ENCODE measurements at regions not wholly inside any gene's neighbourhood (a gene's known extent, or its start where the extent isn't known, plus 50 kb on each side); places are given as distances from the start of the nearest gene placed in this dataset.
"Not testable (repeated sequence)": the region's sequence is repeated elsewhere in the genome, so short reads cannot be mapped to it uniquely, and the experiment has no call there.

GRCh38 chr6:159521962-159522361, 171.1 kb downstream of the SOD2 start:
- Histone ChIP-seq H3K9me3 (no peaks in the 10 kb centered on the region), H3K27me3 (no peaks in the 10 kb centered on the region), H3K27ac (no peak overlapping the region), H3K36me3 (no peaks in the 10 kb centered on the region), H3K4me1 (no peaks in the 10 kb centered on the region), H3K4me3 (no peak overlapping the region)
- TF ChIP-seq POLR2A (IDR thresholded peaks at IDR 0.05), result no peak
- TF ChIP-seq CTCF (IDR thresholded peaks at IDR 0.05), result no peak
- TF ChIP-seq EP300 (IDR thresholded peaks at IDR 0.05; ENCODE audit: low read depth), result no peak
- no peak for TF ChIP-seq POLR2AphosphoS5 (IDR thresholded peaks at IDR 0.05)
- intact Hi-C loops (cut with DNase I; ENCODE audit: low total_unique reads), result no loop called here
- in situ Hi-C loops (cut with MboI; ENCODE audit: low pct_ligation_motif_present in 1 of 4, low pct_unique_long_range_greater_than_20kb in 1 of 4, low sequenced_read_pairs in 3 of 4), result no loop called here
- DNase-seq, result no peak

GRCh38 chr6:159520002-159520401, 173.0 kb downstream of the SOD2 start:
- Histone ChIP-seq H3K9me3 (no peaks in the 10 kb centered on the region), H3K4me3 (no peak overlapping the region), H3K27me3 (no peaks in the 10 kb centered on the region), H3K36me3 (no peaks in the 10 kb centered on the region), H3K4me1 (no peaks in the 10 kb centered on the region), H3K27ac (no peak overlapping the region)
- no peak for DNase-seq
- in situ Hi-C loops (cut with MboI; ENCODE audit: low pct_ligation_motif_present in 1 of 4, low pct_unique_long_range_greater_than_20kb in 1 of 4, low sequenced_read_pairs in 3 of 4) (no loop called here), intact Hi-C loops (cut with DNase I; ENCODE audit: low total_unique reads) (no loop called here)
- TF ChIP-seq EP300 (IDR thresholded peaks at IDR 0.05; ENCODE audit: low read depth) (no peak), POLR2A (IDR thresholded peaks at IDR 0.05) (no peak), CTCF (IDR thresholded peaks at IDR 0.05) (no peak), POLR2AphosphoS5 (IDR thresholded peaks at IDR 0.05) (no peak)

GRCh38 chr6:159515811-159516210, 177.2 kb downstream of the SOD2 start:
- H3K4me3 ChIP-seq; H3K36me3 ChIP-seq; H3K9me3 ChIP-seq; intact Hi-C loops (cut with DNase I; ENCODE audit: low total_unique reads); in situ Hi-C loops (cut with MboI; ENCODE audit: low pct_ligation_motif_present in 1 of 4, low pct_unique_long_range_greater_than_20kb in 1 of 4, low sequenced_read_pairs in 3 of 4); DNase-seq; H3K27ac ChIP-seq; H3K4me1 ChIP-seq; H3K27me3 ChIP-seq: not testable (repeated sequence)
- 86 to 100% methylated on average over 2 to 3 of the region's 3 CpGs for WGBS, 2 donors (ENCODE audit: low coverage in 1 of 2)

- H3K27me3 ChIP-seq, result no peaks in the 10 kb centered on the region
- no peaks in the 10 kb centered on the region for H3K9me3 ChIP-seq
- H3K4me1 ChIP-seq, result no peaks in the 10 kb centered on the region
- WGBS, 2 donors (ENCODE audit: low coverage in 1 of 2), result 40 to 71% methylated on average over 1 to 2 of the region's 2 CpGs
- DNase-seq, result no peak
- TF ChIP-seq CTCF (IDR thresholded peaks at IDR 0.05) (no peak), POLR2A (IDR thresholded peaks at IDR 0.05) (no peak), POLR2AphosphoS5 (IDR thresholded peaks at IDR 0.05) (no peak), EP300 (IDR thresholded peaks at IDR 0.05; ENCODE audit: low read depth) (no peak)
- H3K36me3 ChIP-seq, result no peaks in the 10 kb centered on the region
- intact Hi-C loops (cut with DNase I; ENCODE audit: low total_unique reads) (no loop called here), in situ Hi-C loops (cut with MboI; ENCODE audit: low pct_ligation_motif_present in 1 of 4, low pct_unique_long_range_greater_than_20kb in 1 of 4, low sequenced_read_pairs in 3 of 4) (no loop called here)
- H3K27ac ChIP-seq, result no peak overlapping the region
- H3K4me3 ChIP-seq, result no peak overlapping the region
These were observed 179.1 kb downstream of the SOD2 start for GRCh38 chr6:159513914-159514313.

GRCh38 chr6:159513074-159513720, 179.8 kb downstream of the SOD2 start:
- no peak for TF ChIP-seq EP300 (IDR thresholded peaks at IDR 0.05; ENCODE audit: low read depth)
- TF ChIP-seq CTCF (IDR thresholded peaks at IDR 0.05), result no peak
- no peak for TF ChIP-seq POLR2AphosphoS5 (IDR thresholded peaks at IDR 0.05)
- no peak for TF ChIP-seq POLR2A (IDR thresholded peaks at IDR 0.05)
- no peaks in the 10 kb centered on the region for H3K27me3 ChIP-seq
- no peaks in the 10 kb centered on the region for H3K4me1 ChIP-seq
- no peaks in the 10 kb centered on the region for H3K36me3 ChIP-seq
- in situ Hi-C loops (cut with MboI; ENCODE audit: low pct_ligation_motif_present in 1 of 4, low pct_unique_long_range_greater_than_20kb in 1 of 4, low sequenced_read_pairs in 3 of 4), result no loop called here
- H3K27ac ChIP-seq, result no peak overlapping the region
- no peaks in the 10 kb centered on the region for H3K9me3 ChIP-seq
- no peak overlapping the region for H3K4me3 ChIP-seq
- no peak for DNase-seq
- 82 to 83% methylated on average over 3 to 7 of the region's 7 CpGs for WGBS, 2 donors (ENCODE audit: low coverage in 1 of 2)
- intact Hi-C loops (cut with DNase I; ENCODE audit: low total_unique reads), result no loop called here

Measured in transverse colon (tissue), 4 donors.